ENCODE measurements at regions not wholly inside any gene's neighbourhood (a gene's known extent, or its start where the extent isn't known, plus 50 kb on each side); places are given as distances from the start of the nearest gene placed in this dataset.

- TF ChIP-seq CBX3 (IDR thresholded peaks at IDR 0.05; ENCODE audit: low read depth) (no peak), POLR2AphosphoS5 (IDR thresholded peaks at IDR 0.05; ENCODE audit: low read depth, low read length) (no peak), RAD21 (IDR thresholded peaks at IDR 0.05; ENCODE audit: low read depth) (no peak), SIN3A (IDR thresholded peaks at IDR 0.05; ENCODE audit: low read depth) (no peak), MAX (IDR thresholded peaks at IDR 0.05) (no peak), EZH2 (IDR thresholded peaks at IDR 0.05) (no peak), ZFX (IDR thresholded peaks at IDR 0.05) (no peak), FOSL1 (IDR thresholded peaks at IDR 0.05; ENCODE audit: low read depth) (no peak), TCF7L2 (IDR thresholded peaks at IDR 0.05; ENCODE audit: borderline replicate concordance, extremely low read depth, insufficient read depth, insufficient read length) (no peak), CEBPB (IDR thresholded peaks at IDR 0.05; ENCODE audit: low read depth) (no peak), SP1 (IDR thresholded peaks at IDR 0.05; ENCODE audit: low read depth) (no peak), YY1 (IDR thresholded peaks at IDR 0.05; ENCODE audit: extremely low read depth, insufficient replicate concordance, low read depth, low read length) (no peak)
- TF ChIP-seq, protein P1, sequence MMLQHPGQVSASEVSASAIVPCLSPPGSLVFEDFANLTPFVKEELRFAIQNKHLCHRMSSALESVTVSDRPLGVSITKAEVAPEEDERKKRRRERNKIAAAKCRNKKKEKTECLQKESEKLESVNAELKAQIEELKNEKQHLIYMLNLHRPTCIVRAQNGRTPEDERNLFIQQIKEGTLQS (IDR thresholded peaks at IDR 0.05): no peak
- H3K27me3 ChIP-seq (ENCODE audit: insufficient read depth, low read length): no peaks in the 10 kb centered on the region
- H3K27ac ChIP-seq (ENCODE audit: low read depth, low read length): no peak overlapping the region
- no peaks in the 10 kb centered on the region for H3K9me2 ChIP-seq (ENCODE audit: insufficient read depth)
- no peaks in the 10 kb centered on the region for H3K9me3 ChIP-seq (ENCODE audit: control insufficient read depth in 1 of 2, insufficient read depth in 1 of 2, low read depth in 1 of 2, low read length in 2 of 2)
- ChIA-PET POLR2A (no interaction called here), CTCF (no interaction called here), RAD21 (ENCODE audit: low non-redundant PET in 1 of 2, low total read pairs in 2 of 2, uncharacterized antibody in 2 of 2, unreplicated experiment in 2 of 2) (no interaction called here)
- no peak overlapping the region for H3K4me3 ChIP-seq (replicated peaks in 1 of 2; ENCODE audit: low read depth in 1 of 2, low read length in 2 of 2)
- H3K9ac ChIP-seq (ENCODE audit: low read length): no peak overlapping the region
- no peak overlapping the region for H2AFZ ChIP-seq (ENCODE audit: low read depth, low read length, poor library complexity, severe bottlenecking)
- no peak for DNase-seq (ENCODE audit: low read depth, low spot score)
- no TSS peak for BruUV-seq (replicated peaks)
- no peaks in the 10 kb centered on the region for H3K4me1 ChIP-seq (ENCODE audit: control insufficient read depth in 1 of 2, insufficient read depth in 2 of 2, low read length in 2 of 2)
- no peak overlapping the region for H3K4me2 ChIP-seq (ENCODE audit: low read length)
- no peak for ATAC-seq
- H4K20me1 ChIP-seq (ENCODE audit: insufficient read depth): no peaks in the 10 kb centered on the region
- no peaks in the 10 kb centered on the region for H3K79me2 ChIP-seq (ENCODE audit: insufficient read depth, low read length)
- H3K36me3 ChIP-seq (ENCODE audit: control insufficient read depth in 1 of 2, insufficient read depth in 2 of 2, low read length in 2 of 2): no peaks in the 10 kb centered on the region
- intact Hi-C loops (cut with micrococcal nuclease): no loop called here
Observed at GRCh38 chr3:20405231-20405630, 219.2 kb upstream of the SGO1 start.

GRCh38 chr3:20404741-20405100, 218.7 kb upstream of the SGO1 start:
- ChIA-PET RAD21 (ENCODE audit: low non-redundant PET in 1 of 2, low total read pairs in 2 of 2, uncharacterized antibody in 2 of 2, unreplicated experiment in 2 of 2) (no interaction called here), CTCF (no interaction called here), POLR2A (no interaction called here)
- intact Hi-C loops (cut with micrococcal nuclease): no loop called here
- H4K20me1 ChIP-seq (ENCODE audit: insufficient read depth): no peaks in the 10 kb centered on the region
- H2AFZ ChIP-seq (ENCODE audit: low read depth, low read length, poor library complexity, severe bottlenecking): no peak overlapping the region
- ATAC-seq (no peak), DNase-seq (ENCODE audit: low read depth, low spot score) (no peak)
- H3K9me3 ChIP-seq (ENCODE audit: control insufficient read depth in 1 of 2, insufficient read depth in 1 of 2, low read depth in 1 of 2, low read length in 2 of 2): no peaks in the 10 kb centered on the region
- no peaks in the 10 kb centered on the region for H3K4me1 ChIP-seq (ENCODE audit: control insufficient read depth in 1 of 2, insufficient read depth in 2 of 2, low read length in 2 of 2)
- no peak overlapping the region for H3K27ac ChIP-seq (ENCODE audit: low read depth, low read length)
- no peaks in the 10 kb centered on the region for H3K27me3 ChIP-seq (ENCODE audit: insufficient read depth, low read length)
- no peaks in the 10 kb centered on the region for H3K36me3 ChIP-seq (ENCODE audit: control insufficient read depth in 1 of 2, insufficient read depth in 2 of 2, low read length in 2 of 2)
- H3K4me3 ChIP-seq (replicated peaks in 1 of 2; ENCODE audit: low read depth in 1 of 2, low read length in 2 of 2): no peak overlapping the region
- no peak overlapping the region for H3K9ac ChIP-seq (ENCODE audit: low read length)
- no peaks in the 10 kb centered on the region for H3K79me2 ChIP-seq (ENCODE audit: insufficient read depth, low read length)
- H3K9me2 ChIP-seq (ENCODE audit: insufficient read depth): no peaks in the 10 kb centered on the region
- BruUV-seq (replicated peaks): no TSS peak
- no peak overlapping the region for H3K4me2 ChIP-seq (ENCODE audit: low read length)
- TF ChIP-seq FOSL1 (IDR thresholded peaks at IDR 0.05; ENCODE audit: low read depth): no peak
- TF ChIP-seq SP1 (IDR thresholded peaks at IDR 0.05; ENCODE audit: low read depth): no peak
- TF ChIP-seq RAD21 (IDR thresholded peaks at IDR 0.05; ENCODE audit: low read depth): no peak
- TF ChIP-seq REST (IDR thresholded peaks at IDR 0.05; ENCODE audit: low read depth): no peak
- TF ChIP-seq SIN3A (IDR thresholded peaks at IDR 0.05; ENCODE audit: low read depth): no peak
- TF ChIP-seq MAX (IDR thresholded peaks at IDR 0.05): no peak
- TF ChIP-seq, protein P2, sequence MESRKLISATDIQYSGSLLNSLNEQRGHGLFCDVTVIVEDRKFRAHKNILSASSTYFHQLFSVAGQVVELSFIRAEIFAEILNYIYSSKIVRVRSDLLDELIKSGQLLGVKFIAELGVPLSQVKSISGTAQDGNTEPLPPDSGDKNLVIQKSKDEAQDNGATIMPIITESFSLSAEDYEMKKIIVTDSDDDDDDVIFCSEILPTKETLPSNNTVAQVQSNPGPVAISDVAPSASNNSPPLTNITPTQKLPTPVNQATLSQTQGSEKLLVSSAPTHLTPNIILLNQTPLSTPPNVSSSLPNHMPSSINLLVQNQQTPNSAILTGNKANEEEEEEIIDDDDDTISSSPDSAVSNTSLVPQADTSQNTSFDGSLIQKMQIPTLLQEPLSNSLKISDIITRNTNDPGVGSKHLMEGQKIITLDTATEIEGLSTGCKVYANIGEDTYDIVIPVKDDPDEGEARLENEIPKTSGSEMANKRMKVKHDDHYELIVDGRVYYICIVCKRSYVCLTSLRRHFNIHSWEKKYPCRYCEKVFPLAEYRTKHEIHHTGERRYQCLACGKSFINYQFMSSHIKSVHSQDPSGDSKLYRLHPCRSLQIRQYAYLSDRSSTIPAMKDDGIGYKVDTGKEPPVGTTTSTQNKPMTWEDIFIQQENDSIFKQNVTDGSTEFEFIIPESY (IDR thresholded peaks at IDR 0.05; ENCODE audit: extremely low read depth, insufficient replicate concordance, low read length): no peak
- TF ChIP-seq SRF (IDR thresholded peaks at IDR 0.05; ENCODE audit: low read depth): no peak
- no peak for TF ChIP-seq TCF7L2 (IDR thresholded peaks at IDR 0.05; ENCODE audit: borderline replicate concordance, extremely low read depth, insufficient read depth, insufficient read length)

Data from HCT116 (cell line).